Neural progenitor cell (in vitro differentiated cells): ENCODE measurements at regions not wholly inside any gene's neighbourhood (a gene's known extent, or its start where the extent isn't known, plus 50 kb on each side); places are given as distances from the start of the nearest gene placed in this dataset.
"Not testable (repeated sequence)": the region's sequence is repeated elsewhere in the genome, so short reads cannot be mapped to it uniquely, and the experiment has no call there.

Source experiments
- CTCF ChIP-seq: fragments of 200-600 bp; sonication (generic); IDR thresholded peaks from 2 replicates; pipeline ENCODE4 v1.5.1; 2017; ENCODE audit warnings: antibody characterized with exemption, mild to moderate bottlenecking
- EZH2 ChIP-seq: fragments of 200-600 bp; sonication (generic); IDR thresholded peaks from 2 replicates; pipeline ENCODE4 v1.6.1; 2017; ENCODE audit warnings: antibody characterized with exemption, mild to moderate bottlenecking, moderate library complexity

- not testable (repeated sequence) for TF ChIP-seq EZH2, CTCF
These were observed 130.1 kb downstream of the POTEM start for GRCh38 chr14:19097306-19097705.
